Hepatocyte (in vitro differentiated cells): ENCODE measurements at regions not wholly inside any gene's neighbourhood (a gene's known extent, or its start where the extent isn't known, plus 50 kb on each side); places are given as distances from the start of the nearest gene placed in this dataset.

ENCODE experiments used
- CTCF ChIP-seq: fragments of 200-600 bp; sonication (generic); IDR thresholded peaks from 2 replicates; pipeline ENCODE4 v1.5.1; 2016; ENCODE audit warnings: antibody characterized with exemption, mild to moderate bottlenecking; ENCODE audit not compliant: poor library complexity
- EZH2 ChIP-seq: fragments of 200-600 bp; sonication (generic); IDR thresholded peaks from 2 replicates; pipeline ENCODE4 v1.6.1; 2016; ENCODE audit warnings: antibody characterized with exemption, mild to moderate bottlenecking, borderline replicate concordance
- EZH2phosphoT487 ChIP-seq: fragments of 200-600 bp; sonication (generic); IDR thresholded peaks from one replicate; pipeline ENCODE4 v1.6.1; 2018; ENCODE audit warnings: antibody characterized with exemption, mild to moderate bottlenecking, low read depth, moderate library complexity; ENCODE audit not compliant: unreplicated experiment, severe bottlenecking

DNA sequence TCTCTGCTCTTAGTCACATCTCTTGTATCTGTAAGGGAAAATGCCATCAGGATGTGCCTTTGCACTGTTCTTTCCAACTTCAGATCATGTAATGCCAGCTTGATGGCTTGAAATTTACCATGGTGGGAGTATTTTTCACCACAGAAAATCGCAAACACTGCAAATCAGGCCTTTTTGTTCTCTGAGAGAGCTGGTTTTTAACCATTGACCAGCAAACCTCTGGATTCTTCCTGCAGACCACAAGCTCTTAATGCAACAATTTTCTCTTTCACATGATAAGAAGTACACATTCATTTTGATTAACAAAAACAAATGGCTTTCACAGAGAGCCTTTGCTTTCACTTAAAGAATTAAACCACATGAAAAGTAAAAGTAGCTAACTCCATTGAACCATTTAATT, 145.4 kb upstream of the NEBL start:
- TF ChIP-seq CTCF (no peak), EZH2phosphoT487 (no peak), EZH2 (no peak)
